Activated T-cell treated with anti-CD3 and anti-CD28 coated beads for 1 hour (primary cell): ENCODE measurements at regions not wholly inside any gene's neighbourhood (a gene's known extent, or its start where the extent isn't known, plus 50 kb on each side); places are given as distances from the start of the nearest gene placed in this dataset.

Experiments used
- DNase-seq: peaks from one replicate; pipeline ENCODE4 v3.0.0-alpha.2; 2020; ENCODE audit warnings: low read depth

GRCh38 chr6:168722397-168722796, 281.4 kb downstream of the SMOC2 start:
- no peak for DNase-seq

- no peak for DNase-seq
Observed at GRCh38 chr6:168721571-168721970, 280.6 kb downstream of the SMOC2 start.

- DNase-seq, result no peak
Observed at GRCh38 chr6:168719901-168720300, 278.9 kb downstream of the SMOC2 start.

GRCh38 chr6:168718821-168719475, 278.0 kb downstream of the SMOC2 start:
- DNase-seq, result no peak
